ENCODE measurements at regions not wholly inside any gene's neighbourhood (a gene's known extent, or its start where the extent isn't known, plus 50 kb on each side); places are given as distances from the start of the nearest gene placed in this dataset.

DNA sequence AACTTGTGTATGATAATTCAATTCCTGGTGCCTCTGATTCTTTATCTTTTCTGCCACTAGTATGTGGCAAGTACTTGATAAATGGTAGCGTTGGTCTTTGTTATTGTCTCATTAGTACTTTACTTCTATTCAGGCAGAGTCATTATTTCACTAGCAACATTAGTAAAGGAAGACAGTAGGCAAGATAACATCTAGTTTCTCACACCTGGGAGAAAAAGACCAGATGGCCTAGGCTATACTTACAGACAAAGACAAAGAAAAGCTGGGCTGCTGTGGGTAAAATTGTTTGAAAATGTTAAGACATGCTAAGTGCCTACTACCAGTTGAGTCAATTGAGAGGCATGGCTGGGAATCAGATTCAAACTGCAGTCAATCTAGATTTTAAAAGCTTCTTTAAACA, 198.7 kb upstream of the CMC1 start:
- TF ChIP-seq, protein P1, sequence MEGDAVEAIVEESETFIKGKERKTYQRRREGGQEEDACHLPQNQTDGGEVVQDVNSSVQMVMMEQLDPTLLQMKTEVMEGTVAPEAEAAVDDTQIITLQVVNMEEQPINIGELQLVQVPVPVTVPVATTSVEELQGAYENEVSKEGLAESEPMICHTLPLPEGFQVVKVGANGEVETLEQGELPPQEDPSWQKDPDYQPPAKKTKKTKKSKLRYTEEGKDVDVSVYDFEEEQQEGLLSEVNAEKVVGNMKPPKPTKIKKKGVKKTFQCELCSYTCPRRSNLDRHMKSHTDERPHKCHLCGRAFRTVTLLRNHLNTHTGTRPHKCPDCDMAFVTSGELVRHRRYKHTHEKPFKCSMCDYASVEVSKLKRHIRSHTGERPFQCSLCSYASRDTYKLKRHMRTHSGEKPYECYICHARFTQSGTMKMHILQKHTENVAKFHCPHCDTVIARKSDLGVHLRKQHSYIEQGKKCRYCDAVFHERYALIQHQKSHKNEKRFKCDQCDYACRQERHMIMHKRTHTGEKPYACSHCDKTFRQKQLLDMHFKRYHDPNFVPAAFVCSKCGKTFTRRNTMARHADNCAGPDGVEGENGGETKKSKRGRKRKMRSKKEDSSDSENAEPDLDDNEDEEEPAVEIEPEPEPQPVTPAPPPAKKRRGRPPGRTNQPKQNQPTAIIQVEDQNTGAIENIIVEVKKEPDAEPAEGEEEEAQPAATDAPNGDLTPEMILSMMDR (IDR thresholded peaks at IDR 0.05; ENCODE audit: low read depth, low read length, poor library complexity, severe bottlenecking) = no peak
- no peak for TF ChIP-seq EZH2phosphoT487 (IDR thresholded peaks at IDR 0.05; ENCODE audit: borderline replicate concordance, low read length)

Measured in DOHH2 (cell line).